Stomach (tissue), 4 donors: ENCODE measurements at regions not wholly inside any gene's neighbourhood (a gene's known extent, or its start where the extent isn't known, plus 50 kb on each side); places are given as distances from the start of the nearest gene placed in this dataset.

Source experiments
- POLR2A ChIP-seq, 4 donors: fragments of 450-650 bp; IDR thresholded peaks; one replicate each; pipeline ENCODE4 v1.6.1; 2016; ENCODE audit warnings: antibody characterized with exemption in 4 of 4, control low read depth in 2 of 4, mild to moderate bottlenecking in 1 of 4, moderate library complexity in 1 of 4
- TF ChIP-seq, protein P1 (sequence below), 7 experiments: fragments of 450-650 bp in 4 of 7; fragments of 200-600 bp in 3 of 7; sonication (generic) in 3 of 7; IDR thresholded peaks; one replicate each; pipeline ENCODE4 v1.5.1; 2016 to 2019; ENCODE audit warnings: antibody characterized with exemption in 7 of 7, control low read depth in 2 of 7, mild to moderate bottlenecking in 1 of 7

DNA sequence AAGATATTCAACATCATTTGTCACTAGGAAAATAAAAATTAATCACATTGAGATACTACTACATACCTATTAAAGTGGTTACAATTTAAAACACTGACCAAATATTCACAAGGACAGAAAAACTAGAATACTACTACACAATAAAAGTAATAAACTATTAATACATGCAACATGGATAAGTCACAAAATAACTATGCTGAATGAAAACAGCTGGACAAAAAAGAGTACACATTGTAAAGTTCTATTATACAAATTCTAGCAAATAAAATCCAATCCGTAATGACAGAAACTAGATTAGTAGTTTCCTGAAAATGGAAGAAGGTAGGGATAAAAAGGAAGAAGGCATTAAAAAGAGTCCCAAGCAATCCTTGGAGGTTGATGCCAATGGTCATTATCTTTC, 348.7 kb upstream of the PTBP2 start:
- TF ChIP-seq POLR2A (IDR thresholded peaks at IDR 0.05), result no peak
- TF ChIP-seq, protein P1, sequence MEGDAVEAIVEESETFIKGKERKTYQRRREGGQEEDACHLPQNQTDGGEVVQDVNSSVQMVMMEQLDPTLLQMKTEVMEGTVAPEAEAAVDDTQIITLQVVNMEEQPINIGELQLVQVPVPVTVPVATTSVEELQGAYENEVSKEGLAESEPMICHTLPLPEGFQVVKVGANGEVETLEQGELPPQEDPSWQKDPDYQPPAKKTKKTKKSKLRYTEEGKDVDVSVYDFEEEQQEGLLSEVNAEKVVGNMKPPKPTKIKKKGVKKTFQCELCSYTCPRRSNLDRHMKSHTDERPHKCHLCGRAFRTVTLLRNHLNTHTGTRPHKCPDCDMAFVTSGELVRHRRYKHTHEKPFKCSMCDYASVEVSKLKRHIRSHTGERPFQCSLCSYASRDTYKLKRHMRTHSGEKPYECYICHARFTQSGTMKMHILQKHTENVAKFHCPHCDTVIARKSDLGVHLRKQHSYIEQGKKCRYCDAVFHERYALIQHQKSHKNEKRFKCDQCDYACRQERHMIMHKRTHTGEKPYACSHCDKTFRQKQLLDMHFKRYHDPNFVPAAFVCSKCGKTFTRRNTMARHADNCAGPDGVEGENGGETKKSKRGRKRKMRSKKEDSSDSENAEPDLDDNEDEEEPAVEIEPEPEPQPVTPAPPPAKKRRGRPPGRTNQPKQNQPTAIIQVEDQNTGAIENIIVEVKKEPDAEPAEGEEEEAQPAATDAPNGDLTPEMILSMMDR (IDR thresholded peaks at IDR 0.05), result no peak
